Stimulated activated naive CD4-positive, alpha-beta T cell (primary cell): ENCODE measurements at regions not wholly inside any gene's neighbourhood (a gene's known extent, or its start where the extent isn't known, plus 50 kb on each side); places are given as distances from the start of the nearest gene placed in this dataset.

Experiments used
- DNase-seq, 6 experiments: peaks; one replicate each; lab custom pipeline; 2025; lab: John Stamatoyannopoulos, UW

- DNase-seq, result no peak
Measured at GRCh38 chr14:89600950-89601826, 184.2 kb upstream of the FOXN3 start.

- no peak for DNase-seq
Measured at GRCh38 chr14:89600029-89600428, 183.0 kb upstream of the FOXN3 start.

- peak in 2 of 6 experiments; percentile 21 to 29 for DNase-seq
Measured at GRCh38 chr14:89598548-89599186, 181.6 kb upstream of the FOXN3 start.

GRCh38 chr14:89592961-89593360 is 175.9 kb upstream of the FOXN3 start:
- DNase-seq, result no peak

- DNase-seq, result no peak
Measured at GRCh38 chr14:89589400-89590118, 172.5 kb upstream of the FOXN3 start.

GRCh38 chr14:89588840-89589296 is 171.8 kb upstream of the FOXN3 start:
- DNase-seq, result no peak

GRCh38 chr14:89588016-89588415 is 171.0 kb upstream of the FOXN3 start:
- DNase-seq, result no peak

GRCh38 chr14:89587136-89587420 is 170.0 kb upstream of the FOXN3 start:
- no peak for DNase-seq

- DNase-seq, result peak in 5 of 6 experiments; percentile 2 to 57 (median 25)
Measured at GRCh38 chr14:89586258-89587135, 169.5 kb upstream of the FOXN3 start.

- DNase-seq, result no peak
Measured at GRCh38 chr14:89578156-89578555, 161.1 kb upstream of the FOXN3 start.

GRCh38 chr14:89576960-89577359 is 159.9 kb upstream of the FOXN3 start:
- no peak for DNase-seq

- no peak for DNase-seq
Measured at GRCh38 chr14:89576145-89576927, 159.3 kb upstream of the FOXN3 start.

- no peak for DNase-seq
Measured at GRCh38 chr14:89575386-89576061, 158.5 kb upstream of the FOXN3 start.

GRCh38 chr14:89574420-89574819 is 157.4 kb upstream of the FOXN3 start:
- DNase-seq, result no peak

GRCh38 chr14:89573399-89573657 is 156.3 kb upstream of the FOXN3 start:
- no peak for DNase-seq

GRCh38 chr14:89572596-89573398 is 155.8 kb upstream of the FOXN3 start:
- no peak for DNase-seq

- no peak for DNase-seq
Measured at GRCh38 chr14:89571491-89571890, 154.5 kb upstream of the FOXN3 start.

GRCh38 chr14:89566644-89567415 is 149.8 kb upstream of the FOXN3 start:
- no peak for DNase-seq

GRCh38 chr14:89566180-89566579 is 149.1 kb upstream of the FOXN3 start:
- DNase-seq, result no peak
